SW 1271 (cell line): ENCODE measurements at regions not wholly inside any gene's neighbourhood (a gene's known extent, or its start where the extent isn't known, plus 50 kb on each side); places are given as distances from the start of the nearest gene placed in this dataset.
A peak's percentile ranks its signal among the peaks of the same experiment; 100 is the strongest.
"Not testable (repeated sequence)": the region's sequence is repeated elsewhere in the genome, so short reads cannot be mapped to it uniquely, and the experiment has no call there.

Source experiments
- DNase-seq, 2 experiments: peaks; one replicate each; lab custom pipeline; 2025; lab: John Stamatoyannopoulos, UW

DNA sequence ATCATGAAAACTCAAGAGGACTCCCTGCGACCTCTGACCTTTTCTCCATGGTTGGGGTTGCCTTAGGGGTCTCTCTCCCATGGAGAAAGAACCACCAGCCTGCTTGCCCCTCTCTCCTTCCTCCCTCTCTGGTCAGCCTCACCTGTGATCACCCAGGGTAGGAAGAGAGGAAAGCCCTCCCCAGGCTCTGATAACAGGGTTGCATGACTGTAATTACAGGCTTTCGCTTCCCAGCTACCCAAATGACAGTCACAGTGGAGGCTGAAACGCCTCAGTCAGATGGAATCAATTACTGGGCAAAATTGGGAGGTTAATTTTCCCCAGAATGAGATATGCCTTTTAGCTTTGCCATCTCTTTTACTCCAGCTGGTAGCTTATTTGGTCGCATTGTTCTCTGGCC, 265.8 kb upstream of the SOX9 start:
- DNase-seq, result no peak

DNA sequence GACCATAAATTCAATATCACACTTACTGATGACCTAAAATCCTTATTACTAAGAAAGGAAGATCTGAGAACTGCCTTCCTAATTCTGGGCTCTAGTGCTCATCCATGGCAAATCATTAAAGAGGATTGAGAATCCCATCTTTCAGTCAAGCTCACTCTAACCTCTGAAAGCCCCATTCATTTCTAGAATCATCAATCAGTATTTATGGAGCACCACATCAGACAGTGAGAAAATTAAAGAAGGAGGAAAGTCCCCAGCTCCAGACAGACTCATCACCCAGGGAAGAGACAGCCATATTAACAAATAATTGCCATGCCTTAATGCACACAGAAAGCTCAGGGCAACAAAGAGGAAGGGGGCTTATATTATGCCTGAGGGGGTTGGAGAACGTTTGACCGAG, 256.1 kb upstream of the SOX9 start:
- no peak for DNase-seq

DNA sequence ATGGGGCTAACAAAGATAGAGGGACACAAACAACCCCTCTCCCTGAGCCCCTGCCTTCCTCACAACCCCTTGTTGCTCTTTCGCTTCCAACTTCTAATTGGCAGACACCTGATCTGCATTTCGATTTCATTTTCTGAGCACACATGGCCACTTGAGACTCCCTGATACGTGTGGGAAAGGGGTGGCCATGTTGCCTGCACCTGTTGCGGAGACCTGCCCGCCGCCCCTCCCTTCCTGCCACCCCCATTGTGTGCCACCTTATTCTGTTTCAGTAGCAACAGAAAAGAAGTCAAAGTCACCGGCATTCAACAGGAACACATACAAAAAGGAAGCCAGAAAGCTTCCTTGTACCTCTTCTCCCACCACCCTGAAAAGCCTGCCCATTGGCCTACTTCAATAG, 254.7 kb upstream of the SOX9 start:
- DNase-seq, result no peak

DNA sequence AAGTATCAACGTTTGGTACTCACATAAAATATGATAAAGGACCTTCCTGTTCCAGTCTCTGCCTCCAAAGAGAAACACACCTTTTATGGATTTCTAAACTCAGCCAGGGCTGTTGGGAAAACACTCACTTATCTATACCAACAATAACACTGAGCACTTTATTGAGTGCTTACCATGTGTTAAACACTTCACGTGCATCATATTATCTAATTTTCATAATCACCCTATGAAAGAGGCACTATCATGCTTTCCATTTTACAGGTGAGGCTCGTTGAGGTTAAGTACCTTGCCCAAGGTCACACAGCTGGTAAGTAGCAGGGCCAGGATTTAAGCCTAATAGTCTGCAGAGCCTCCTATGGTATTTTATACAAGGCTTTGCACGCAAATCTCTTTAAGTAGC, 251.5 kb upstream of the SOX9 start:
- DNase-seq, result no peak

DNA sequence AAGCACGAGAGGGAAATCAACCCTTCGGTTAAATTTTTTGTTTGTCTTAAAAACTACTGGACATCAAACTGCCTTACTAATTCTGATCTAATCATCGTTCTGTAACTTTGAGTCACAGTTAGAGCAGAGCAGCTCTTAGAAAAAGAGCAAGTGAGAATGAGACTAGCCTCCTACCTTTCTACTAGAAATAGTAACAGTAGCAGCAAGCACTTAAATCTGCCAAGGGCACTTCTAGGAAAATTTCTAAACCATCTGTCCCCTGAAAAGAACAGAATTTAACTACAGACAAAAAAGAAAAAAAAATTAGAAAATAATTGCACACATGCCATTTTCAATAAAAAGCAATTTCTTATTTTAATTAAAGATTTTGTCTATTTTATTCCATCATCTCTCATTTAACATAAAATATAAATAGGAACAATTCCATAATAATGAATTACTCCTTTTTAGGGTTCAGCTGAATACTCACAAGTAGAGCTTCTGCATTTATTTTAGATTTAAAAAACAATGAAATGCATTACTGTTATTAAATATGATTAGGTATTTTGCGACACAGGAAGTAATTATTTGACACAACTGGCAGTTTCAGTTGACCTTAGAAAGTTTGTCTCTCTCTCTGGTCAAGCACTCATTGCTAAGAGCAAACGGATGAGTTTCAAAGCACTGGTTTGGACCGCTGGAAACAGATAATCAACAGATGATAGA, 250.8 kb upstream of the SOX9 start:
- no peak for DNase-seq

DNA sequence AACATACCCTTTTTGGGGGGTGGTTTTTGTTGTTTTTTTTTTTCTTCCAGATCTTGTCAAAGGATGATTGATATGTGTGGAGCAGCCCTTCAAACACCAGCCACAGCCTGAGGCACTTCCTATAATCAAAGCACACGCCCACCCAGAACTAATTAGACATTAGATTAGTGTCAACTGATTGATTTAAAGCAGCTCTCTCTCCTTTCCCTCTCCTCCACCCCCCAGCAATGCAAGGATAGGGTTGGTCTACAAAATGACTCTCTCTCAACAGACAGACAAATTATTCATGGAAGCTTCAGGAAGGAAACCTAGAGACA, 250.3 kb upstream of the SOX9 start:
- DNase-seq, result no peak

DNA sequence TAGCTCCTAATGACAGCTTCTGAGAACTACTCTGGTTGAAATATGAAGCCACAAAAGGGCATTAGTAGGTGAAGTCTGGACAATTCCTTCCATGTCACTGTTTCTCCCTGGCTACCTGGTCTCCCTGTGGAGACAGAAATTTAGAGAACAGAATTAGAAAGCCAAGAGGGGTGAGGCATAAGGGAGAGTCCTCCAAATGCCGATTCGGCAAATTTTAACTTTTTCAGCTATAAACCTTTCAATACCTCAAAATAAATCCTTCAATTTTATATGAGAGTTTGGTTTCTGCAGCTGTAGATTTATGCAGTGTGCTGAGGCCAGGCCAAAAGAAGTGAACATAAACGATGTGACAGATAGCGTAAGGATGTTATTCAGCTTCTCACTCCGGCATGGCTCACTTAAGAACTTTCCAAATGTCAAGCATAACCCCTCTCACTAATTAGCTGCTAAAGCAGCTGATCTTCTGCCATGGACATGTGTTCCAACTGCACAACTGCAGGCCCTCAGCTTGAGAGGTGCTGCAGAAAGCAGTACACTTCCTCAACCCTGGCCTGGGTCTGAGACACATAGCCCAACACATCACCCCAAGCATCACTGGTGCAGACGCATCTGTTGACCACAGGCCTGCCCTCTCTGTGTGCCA, 247.9 kb upstream of the SOX9 start:
- no peak for DNase-seq

DNA sequence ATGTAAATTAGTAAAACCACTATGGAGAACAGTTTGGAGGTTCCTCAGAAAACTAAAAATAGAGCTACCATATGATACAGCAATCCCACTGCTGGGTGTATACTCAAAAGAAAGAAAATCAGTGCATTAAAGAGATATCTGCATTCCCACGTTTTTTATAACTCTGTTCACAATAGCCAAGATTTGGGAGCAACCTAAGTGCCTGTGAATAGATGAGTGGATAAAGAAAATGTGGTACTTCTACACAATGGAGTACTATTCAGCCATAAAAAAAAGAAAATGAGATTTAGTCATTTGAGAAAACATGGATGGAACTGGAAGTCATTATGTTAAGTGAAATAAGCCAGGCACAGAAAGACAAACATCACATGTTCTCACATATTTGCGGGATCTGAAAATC, 246.0 kb upstream of the SOX9 start:
- DNase-seq, result not testable (repeated sequence)

DNA sequence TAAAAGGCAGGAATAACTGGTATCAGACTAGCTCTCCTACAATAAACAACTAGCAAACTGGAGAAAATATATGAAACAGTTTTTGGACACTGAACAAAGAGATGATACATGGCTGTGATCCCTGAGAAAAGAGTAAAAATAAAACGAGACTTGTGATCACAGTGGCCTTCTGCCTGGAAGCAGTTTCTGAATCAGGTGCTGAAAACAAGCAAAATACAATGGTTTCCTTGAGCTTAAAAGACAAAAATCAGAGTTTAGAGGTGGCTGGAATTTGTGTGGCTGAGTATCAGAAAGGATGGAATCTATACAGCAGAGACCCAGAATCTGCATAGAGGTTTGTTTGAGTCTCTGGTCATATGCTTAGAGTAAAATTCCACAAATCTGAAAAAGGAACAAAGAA, 242.5 kb upstream of the SOX9 start:
- DNase-seq, result no peak

DNA sequence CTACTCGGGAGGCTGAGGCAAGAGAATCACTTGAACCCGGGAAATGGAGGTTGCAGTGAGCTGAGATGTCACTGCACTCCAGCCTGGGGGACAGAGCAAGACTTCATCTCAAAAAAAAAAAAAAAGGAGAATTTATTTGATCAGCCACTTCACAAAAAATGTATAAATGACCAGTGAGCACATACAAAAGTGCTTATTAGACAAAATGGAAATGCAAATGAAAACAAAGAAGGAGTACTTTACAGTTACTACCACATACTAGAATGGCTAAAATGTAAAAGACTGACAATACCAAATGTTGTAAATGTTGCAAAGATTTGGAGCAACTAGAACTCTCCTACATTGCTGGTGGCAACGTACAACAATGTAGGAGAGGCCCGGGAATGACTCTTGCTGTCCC, 241.8 kb upstream of the SOX9 start:
- DNase-seq, result no peak

DNA sequence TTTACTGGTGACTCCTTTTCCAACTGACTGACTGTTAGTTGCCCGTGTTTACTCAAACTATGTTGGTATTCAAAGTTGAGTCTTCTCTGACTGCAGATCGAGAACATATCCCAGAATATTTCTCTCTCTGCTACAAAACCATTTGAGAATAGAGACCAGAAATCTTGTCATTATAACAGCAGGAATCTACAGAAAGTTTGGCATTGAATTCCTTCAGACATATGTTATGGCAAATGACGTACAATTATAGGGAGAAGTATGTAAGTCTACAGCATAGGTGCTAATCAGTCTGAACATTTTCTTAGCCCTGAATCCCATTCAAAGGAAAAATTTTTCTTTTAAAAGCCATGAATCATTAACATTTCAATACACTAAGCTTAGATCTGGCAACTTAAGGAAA, 239.8 kb upstream of the SOX9 start:
- no peak for DNase-seq

DNA sequence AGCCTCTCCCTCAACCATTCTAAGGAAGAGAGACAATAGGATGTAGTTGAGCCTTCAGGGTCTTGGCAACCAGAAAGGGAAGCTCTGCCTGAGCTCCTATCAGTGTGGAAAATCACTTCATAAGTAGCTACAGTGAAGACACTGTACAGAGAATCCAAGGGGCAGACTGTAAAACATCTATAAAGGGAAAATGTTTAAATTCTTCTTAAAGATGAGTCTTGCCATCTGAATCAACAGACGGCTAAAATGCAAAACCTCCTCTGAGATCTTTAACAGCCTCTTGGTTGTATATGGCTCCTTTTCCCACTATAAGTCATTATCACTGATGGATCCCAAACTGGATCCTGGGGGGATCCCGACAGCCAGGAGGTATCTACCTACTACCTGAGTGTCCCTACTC, 239.2 kb upstream of the SOX9 start:
- DNase-seq, result no peak

DNA sequence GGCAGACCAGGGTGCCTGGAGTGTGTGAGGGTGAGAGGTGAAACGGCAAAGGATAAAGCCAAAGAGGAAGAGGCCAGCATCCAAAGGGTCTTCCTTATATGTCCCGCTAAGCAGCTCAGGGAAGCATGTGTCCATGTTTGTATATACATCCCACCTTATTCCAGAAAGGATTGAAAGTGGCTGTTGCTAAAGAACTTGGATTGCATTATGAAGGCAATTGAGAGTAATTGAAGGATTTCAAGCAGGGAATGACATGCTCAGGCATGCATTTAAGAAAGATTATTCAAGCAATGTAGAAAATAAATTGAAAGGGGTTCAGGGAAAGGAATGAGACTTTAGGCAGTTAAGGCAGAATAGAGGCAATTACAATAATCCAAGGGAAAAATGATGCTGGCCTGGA, 237.6 kb upstream of the SOX9 start:
- no peak for DNase-seq

DNA sequence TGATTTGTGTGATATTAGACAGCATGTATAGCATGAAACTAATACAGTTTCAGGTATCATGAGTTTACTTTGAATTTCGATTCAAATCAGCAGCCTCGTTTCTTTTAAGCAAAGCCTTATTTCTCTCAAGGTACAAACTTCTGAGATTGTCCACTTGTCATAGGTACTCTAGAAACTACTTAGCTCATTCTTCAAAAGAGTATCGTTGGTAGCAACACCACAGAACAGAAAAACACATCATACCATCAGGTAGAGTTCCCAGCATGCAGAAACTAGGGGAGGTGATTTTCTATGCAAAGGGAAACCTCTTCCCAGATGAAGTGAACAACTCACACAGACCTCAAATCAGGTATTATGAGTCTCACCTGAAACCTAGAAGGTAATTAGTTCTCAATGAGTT, 237.0 kb upstream of the SOX9 start:
- DNase-seq, result no peak

DNA sequence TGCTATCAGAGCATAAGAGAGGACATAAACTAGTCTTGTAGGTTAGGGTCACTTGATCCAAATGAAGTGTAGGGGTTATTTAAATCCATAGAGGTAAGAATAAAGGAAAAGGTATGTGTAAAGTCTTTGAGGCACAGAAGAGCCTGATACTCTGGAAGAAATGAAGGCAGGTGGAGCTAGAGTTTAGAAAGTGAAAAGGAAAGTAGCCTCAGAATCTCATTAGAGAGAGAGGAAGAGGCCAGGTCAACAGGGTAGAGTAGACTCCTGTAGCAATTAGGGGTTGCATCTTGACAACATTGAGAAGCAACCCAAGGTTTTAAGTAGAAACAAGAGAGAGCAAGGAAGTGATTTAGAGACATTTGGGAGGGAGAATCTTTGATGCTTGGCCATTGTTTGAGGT, 235.2 kb upstream of the SOX9 start:
- no peak for DNase-seq

DNA sequence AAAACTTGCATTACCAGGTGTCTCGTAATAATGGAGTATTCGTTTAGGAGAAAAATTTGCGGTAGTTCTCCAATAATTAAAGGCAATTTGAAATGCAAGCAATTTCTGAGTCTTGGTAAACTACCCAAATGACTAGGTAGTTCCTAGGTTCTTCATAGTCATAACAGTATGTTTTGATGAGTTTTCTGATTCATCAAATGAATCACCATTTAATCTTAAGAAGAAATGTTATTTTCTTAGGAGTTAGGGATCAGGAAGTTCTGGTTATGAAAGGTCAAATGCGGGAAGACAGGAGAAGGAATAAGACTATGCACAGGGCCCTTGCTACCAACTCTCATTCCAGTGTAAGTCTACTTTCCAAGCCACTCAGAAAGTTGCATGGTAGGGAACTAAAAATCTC, 221.5 kb upstream of the SOX9 start:
- DNase-seq, result peak in 1 of 2 experiments; percentile 46

DNA sequence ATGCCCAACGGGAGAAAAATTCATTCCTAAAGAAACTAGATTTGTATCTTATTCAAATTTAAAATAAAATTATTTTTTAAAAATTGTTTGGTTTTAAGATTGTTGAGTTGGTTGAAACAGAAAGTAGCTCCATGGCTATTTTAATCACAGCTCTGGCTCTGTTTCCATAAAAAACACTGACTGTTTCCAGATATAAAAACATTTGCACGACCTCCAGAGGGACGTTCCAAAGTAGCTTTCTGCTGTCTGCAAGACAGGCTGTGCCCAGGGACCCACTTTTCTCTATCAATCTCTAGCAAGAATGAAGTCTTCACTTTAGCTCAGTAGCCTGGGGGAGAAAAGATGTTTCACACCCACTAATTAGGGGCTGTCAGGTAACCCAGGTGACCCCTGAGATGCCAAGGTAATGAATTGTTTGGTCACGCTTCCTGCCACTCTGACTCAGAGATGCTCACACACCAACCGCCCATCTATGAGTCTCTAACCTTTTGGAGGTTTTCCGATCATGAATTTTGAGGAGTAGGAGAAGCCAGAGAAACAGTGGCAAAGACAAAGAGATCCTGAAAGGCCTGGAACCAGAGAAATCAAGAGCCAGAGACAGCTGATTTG, 220.1 kb upstream of the SOX9 start:
- DNase-seq, result peak; percentile 69 to 84

DNA sequence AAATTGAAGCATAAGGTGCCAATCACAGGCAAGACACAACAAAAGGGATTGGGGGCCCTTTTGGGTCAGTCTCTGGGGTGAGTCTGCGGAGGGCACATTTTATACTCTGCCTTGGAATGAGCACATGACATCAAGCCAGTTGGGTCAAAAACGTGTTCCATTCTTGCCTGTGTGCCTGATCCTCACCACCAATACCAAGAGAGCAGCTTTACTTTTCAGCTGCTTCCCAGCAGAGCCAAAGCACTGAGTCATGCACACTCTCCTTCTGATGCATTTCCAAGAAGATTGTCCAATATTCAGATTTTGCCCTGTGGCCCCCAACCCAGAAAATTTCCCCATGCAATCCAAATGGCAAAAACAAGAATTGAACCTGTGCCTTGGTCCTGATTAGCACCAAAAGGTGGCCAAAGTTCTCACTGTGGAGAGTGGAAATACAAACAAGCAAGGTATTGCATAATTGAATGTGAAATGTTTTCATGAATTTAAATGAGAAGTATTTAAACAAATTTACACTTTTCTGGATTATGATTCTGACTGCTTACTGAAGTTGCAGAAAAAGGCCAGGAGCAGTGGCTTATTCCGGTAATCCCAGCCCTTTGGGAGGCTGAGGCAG, 217.8 kb upstream of the SOX9 start:
- peak in 1 of 2 experiments; percentile 3 for DNase-seq

DNA sequence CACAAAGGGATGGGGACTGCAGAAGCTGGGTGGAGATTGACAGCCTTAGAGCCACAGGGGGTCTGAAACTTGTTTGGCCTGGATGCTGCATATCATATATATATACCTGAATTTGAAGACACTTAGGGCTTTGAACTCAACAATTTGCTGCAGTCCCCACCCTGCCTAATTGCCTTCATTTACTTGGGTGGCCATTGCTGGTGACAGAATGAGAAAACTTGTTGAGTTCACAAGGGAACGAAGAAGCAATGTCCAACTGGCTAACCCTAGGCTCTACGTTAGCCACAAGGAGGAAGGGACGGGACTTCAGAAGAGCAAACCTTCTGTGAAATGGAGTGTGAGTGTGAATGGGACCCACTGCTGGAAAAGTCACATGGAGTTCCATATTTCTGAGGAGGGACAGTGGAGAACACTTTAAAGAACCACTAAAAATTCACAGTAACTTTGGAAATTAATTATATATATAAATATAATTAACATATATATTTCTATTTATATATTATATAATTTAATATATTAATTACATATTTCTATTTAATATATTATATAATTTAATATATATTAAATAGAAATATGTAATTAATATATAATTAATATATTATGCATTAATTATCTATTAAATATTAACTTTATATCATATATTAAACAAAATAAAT, 215.3 kb upstream of the SOX9 start:
- DNase-seq, result no peak

DNA sequence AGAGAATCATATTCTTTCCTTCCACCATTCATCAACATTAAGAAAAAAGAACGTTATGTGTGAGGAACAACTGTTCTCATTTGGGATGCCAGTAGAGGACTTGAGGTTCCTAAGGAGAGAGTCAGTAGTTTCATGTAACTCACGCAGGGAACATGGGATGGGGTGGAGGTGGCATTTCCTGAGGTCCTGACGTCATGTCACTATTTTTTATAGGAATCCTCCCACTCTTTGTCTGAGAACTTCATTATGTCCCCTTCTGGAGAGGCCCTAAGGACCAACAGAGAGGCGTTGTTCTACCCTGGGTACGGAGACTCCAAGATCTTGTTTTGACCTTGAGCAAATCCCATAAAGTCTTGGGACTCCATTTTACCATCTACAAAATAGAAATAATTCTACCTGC, 211.7 kb upstream of the SOX9 start:
- DNase-seq, result no peak

DNA sequence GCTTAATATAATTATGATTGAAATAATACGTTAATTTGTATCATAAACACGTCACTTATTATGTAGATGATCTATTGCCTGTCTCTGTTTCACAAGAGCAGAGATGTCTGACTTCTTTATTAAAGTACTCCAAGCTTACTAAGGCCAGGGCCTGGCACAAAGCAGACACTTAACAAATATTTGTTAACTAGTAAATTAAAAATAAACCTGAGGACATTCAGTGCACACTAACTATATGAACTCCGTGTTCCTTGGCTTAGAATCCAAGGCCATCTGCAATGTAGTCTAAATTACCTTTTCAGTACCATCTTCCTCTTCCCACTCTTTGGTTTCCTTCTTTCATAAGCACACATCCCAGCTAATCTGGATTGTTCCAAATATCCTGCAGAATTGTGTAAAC, 210.8 kb upstream of the SOX9 start:
- no peak for DNase-seq

DNA sequence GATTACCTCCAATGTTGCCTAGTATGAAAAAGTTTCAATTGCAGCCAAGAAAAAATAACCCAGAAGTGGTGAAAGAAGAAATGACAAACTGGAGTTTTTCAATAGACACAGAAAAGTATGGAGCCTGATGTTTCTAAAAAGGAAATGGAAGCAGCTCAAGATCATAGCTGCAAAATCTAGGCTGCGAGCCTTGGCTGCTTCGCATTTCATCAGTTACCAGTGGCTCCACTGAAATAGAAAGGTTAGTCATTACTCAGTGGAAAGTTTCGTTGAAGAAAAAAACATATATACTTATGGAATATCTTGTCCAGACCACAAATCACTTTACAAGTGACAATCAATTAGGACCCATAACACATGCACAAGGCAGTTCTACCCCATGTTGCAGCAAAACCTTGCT, 206.8 kb upstream of the SOX9 start:
- no peak for DNase-seq

DNA sequence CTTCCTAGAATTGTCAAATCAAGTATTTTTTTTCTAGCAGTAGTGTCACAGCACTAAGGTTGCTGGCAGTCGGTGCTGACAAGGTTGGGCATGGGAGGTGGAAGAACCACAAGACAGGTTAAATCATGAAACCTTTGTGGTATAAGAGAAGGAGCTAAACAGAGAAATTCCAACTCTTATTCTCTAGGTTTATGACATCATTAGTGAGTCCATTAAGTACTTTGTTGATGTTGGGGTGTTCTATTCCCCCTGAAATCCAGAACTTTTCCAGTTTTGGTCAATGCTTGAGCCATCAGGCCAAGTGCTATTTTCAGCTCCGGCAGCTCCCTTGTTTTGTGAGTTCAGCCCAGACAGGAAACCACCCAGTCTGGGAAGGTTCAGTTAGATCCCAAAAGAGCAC, 206.0 kb upstream of the SOX9 start:
- no peak for DNase-seq
